KMS-11 (cell line): ENCODE measurements at regions not wholly inside any gene's neighbourhood (a gene's known extent, or its start where the extent isn't known, plus 50 kb on each side); places are given as distances from the start of the nearest gene placed in this dataset.
"Not testable (repeated sequence)": the region's sequence is repeated elsewhere in the genome, so short reads cannot be mapped to it uniquely, and the experiment has no call there.

Source experiments
- H2AFZ ChIP-seq: fragments of 200-600 bp; sonication (generic); 2 replicates; pipeline ENCODE4 v1.6.1; 2016; ENCODE audit warnings: antibody characterized with exemption, mixed run types, low read depth
- H3K27ac ChIP-seq: fragments of 200-600 bp; sonication (generic); 2 replicates; pipeline ENCODE4 v1.6.1; 2016; ENCODE audit warnings: mild to moderate bottlenecking, mixed run types
- H3K27me3 ChIP-seq: fragments of 200-600 bp; sonication (generic); 2 replicates; pipeline ENCODE4 v1.6.1; 2017; ENCODE audit warnings: mild to moderate bottlenecking, low read depth, mixed run types, moderate library complexity; ENCODE audit not compliant: insufficient read depth
- H3K36me3 ChIP-seq: fragments of 200-600 bp; sonication (generic); 2 replicates; pipeline ENCODE4 v1.6.1; 2017; ENCODE audit warnings: mild to moderate bottlenecking, mixed run types; ENCODE audit not compliant: insufficient read depth
- H3K4me1 ChIP-seq: fragments of 200-600 bp; sonication (generic); 2 replicates; pipeline ENCODE4 v1.6.1; 2016; ENCODE audit warnings: mild to moderate bottlenecking, low read depth, mixed run types; ENCODE audit not compliant: poor library complexity, severe bottlenecking
- H3K4me2 ChIP-seq: fragments of 200-600 bp; sonication (generic); 2 replicates; pipeline ENCODE4 v1.7.0; 2016; ENCODE audit warnings: mild to moderate bottlenecking, mixed run types
- H3K4me3 ChIP-seq: fragments of 200-600 bp; sonication (generic); IDR thresholded peaks from 2 replicates; pipeline ENCODE4 v1.6.1; 2017; ENCODE audit warnings: low read depth, low read length, mixed read lengths; ENCODE audit not compliant: insufficient read depth
- H3K79me2 ChIP-seq: fragments of 200-600 bp; sonication (generic); 2 replicates; pipeline ENCODE4 v1.6.1; 2016; ENCODE audit warnings: low read depth, mixed run types; ENCODE audit not compliant: insufficient read depth
- H3K9ac ChIP-seq: fragments of 200-600 bp; sonication (generic); 2 replicates; pipeline ENCODE4 v1.6.1; 2016; ENCODE audit warnings: mild to moderate bottlenecking, mixed run types
- H4K20me1 ChIP-seq: fragments of 200-600 bp; sonication (generic); 2 replicates; pipeline ENCODE4 v1.6.1; 2016; ENCODE audit warnings: mild to moderate bottlenecking, mixed run types; ENCODE audit not compliant: insufficient read depth

DNA sequence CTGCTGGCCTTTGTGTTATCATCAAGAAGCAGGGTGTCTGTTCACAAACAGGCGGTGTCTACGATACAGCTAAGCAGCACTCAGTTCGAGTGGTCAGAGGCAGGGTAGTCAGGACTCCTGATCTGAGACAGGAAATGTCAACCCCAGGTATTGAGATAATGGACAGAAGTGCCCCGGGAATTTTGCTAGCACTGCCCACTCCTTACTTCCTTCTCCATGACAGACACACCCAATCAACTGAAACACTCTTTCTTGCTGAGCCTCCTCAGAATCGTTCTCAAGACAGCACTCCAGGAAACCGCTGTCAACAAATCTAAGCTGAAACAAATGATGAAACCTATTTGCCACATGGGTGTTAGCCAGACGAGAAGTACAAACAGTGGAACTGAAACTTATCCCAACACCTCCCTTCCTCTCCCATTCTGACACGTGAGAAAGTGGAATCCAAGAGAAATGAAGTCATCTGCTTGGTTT, 109.3 kb downstream of the GTF2IRD2B start:
- not testable (repeated sequence) for H3K36me3 ChIP-seq, H3K79me2 ChIP-seq, H3K4me2 ChIP-seq, H3K4me3 ChIP-seq, H4K20me1 ChIP-seq, H2AFZ ChIP-seq, H3K27me3 ChIP-seq, H3K9ac ChIP-seq, H3K4me1 ChIP-seq, H3K27ac ChIP-seq

DNA sequence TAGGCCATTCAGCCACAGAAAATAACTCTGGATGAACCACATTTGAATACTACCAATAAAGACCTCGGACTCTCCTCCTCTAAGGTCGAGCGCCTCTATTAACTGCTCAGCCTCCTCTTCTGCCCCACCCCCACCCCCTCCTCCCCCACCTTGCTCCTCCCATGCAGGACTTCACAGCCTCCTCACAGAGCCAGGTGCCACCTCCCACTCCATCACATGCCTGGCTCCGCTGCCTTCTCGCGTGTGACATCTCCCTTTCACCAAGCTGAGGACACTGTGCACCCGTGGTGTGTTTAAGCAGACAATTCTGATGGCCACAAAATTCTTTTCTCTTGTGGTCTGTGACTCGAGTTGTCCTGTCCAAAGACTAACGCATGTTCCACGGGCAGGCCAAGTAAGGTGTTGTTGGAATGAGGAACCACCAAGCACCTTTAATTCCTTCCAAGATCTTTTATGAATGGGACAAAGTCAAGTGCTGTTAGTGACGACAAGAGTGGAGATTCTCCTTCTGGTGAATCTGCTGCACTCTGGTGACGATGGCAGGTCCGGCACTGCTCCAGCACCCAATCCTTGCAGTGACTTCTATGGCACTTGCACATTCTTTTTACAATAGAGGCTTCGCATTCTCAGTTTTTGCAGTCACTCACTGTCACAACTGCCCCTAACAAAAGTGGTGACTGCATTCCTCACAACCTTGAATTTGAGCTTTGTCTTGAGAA, 113.1 kb downstream of the GTF2IRD2B start:
- H3K4me2 ChIP-seq, H4K20me1 ChIP-seq, H2AFZ ChIP-seq, H3K4me3 ChIP-seq, H3K9ac ChIP-seq, H3K27ac ChIP-seq, H3K4me1 ChIP-seq, H3K79me2 ChIP-seq, H3K27me3 ChIP-seq, H3K36me3 ChIP-seq: not testable (repeated sequence)

- not testable (repeated sequence) for H3K9ac ChIP-seq, H2AFZ ChIP-seq, H4K20me1 ChIP-seq, H3K4me2 ChIP-seq, H3K27me3 ChIP-seq, H3K4me3 ChIP-seq, H3K4me1 ChIP-seq, H3K36me3 ChIP-seq, H3K79me2 ChIP-seq, H3K27ac ChIP-seq
Observed at GRCh38 chr7:75215460-75215859, 123.1 kb downstream of the GTF2IRD2B start.

DNA sequence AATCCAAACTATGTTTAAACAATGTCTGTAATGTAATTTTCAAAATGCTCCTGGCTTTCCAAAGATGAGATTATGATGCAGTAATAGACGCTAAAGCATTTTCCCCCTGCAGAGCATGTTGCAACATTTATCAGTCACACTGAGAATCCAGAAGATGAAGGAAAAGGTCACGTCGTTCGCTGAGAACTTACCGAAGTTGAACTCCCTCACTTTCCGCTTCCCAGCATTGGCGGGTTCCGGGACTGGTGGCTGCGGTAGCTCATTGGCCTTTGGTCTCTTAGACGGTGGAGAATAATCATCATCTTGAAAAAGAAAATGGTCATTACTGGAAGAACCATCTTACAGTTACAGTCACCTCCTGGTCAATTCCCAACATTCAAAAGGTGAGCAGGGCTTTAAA, 124.6 kb downstream of the GTF2IRD2B start:
- not testable (repeated sequence) for H3K27ac ChIP-seq, H3K4me1 ChIP-seq, H3K4me2 ChIP-seq, H4K20me1 ChIP-seq, H3K36me3 ChIP-seq, H3K27me3 ChIP-seq, H3K9ac ChIP-seq, H2AFZ ChIP-seq, H3K4me3 ChIP-seq, H3K79me2 ChIP-seq

DNA sequence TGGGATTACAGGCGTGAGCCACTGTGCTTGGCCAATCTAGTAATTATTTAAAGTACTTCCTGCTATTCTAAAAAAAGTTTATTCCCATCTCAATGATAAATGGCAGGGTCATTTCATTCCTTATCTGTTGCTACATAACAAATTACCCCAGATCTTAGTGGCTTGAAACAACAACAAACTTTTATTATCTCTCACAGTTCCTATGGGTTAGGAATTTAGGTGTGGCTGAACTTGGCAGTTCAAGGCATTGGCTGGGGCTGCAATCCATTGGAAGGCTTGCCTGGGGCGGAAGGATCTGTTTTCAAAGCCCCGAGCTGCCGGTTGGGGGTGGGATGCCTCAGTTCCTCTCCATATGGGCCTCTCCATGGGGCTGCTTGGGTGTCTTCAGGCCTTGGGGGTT, 133.7 kb downstream of the GTF2IRD2B start:
- not testable (repeated sequence) for H3K4me1 ChIP-seq, H3K79me2 ChIP-seq, H3K4me2 ChIP-seq, H4K20me1 ChIP-seq, H3K9ac ChIP-seq, H3K27me3 ChIP-seq, H3K4me3 ChIP-seq, H3K36me3 ChIP-seq, H3K27ac ChIP-seq, H2AFZ ChIP-seq

GRCh38 chr7:75229558-75229957, 137.2 kb downstream of the GTF2IRD2B start:
- not testable (repeated sequence) for H3K79me2 ChIP-seq, H3K4me3 ChIP-seq, H3K4me2 ChIP-seq, H3K4me1 ChIP-seq, H2AFZ ChIP-seq, H4K20me1 ChIP-seq, H3K36me3 ChIP-seq, H3K9ac ChIP-seq, H3K27me3 ChIP-seq, H3K27ac ChIP-seq

DNA sequence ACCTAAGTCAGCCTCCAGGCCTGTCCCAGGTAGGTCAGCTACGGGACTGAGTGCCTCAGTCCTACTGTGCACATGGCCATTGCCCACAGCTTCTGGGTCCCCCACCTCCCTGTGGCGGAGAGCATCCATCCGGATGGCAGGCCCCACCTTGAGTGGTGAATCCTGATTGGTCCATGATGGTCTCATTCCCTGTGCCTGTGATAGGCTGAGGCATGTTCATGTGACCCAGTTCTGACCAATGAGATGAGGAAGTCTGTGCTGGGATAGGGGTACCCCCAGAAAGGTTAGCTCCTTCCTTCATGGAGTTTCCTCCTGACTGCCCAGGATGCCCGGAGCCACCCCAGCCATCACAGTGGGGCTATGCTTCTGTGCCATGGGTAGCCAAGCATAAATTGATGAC, 138.2 kb downstream of the GTF2IRD2B start:
- H3K36me3 ChIP-seq, H3K4me2 ChIP-seq, H3K79me2 ChIP-seq, H3K27me3 ChIP-seq, H4K20me1 ChIP-seq, H3K4me1 ChIP-seq, H3K9ac ChIP-seq, H3K4me3 ChIP-seq, H3K27ac ChIP-seq, H2AFZ ChIP-seq: not testable (repeated sequence)

DNA sequence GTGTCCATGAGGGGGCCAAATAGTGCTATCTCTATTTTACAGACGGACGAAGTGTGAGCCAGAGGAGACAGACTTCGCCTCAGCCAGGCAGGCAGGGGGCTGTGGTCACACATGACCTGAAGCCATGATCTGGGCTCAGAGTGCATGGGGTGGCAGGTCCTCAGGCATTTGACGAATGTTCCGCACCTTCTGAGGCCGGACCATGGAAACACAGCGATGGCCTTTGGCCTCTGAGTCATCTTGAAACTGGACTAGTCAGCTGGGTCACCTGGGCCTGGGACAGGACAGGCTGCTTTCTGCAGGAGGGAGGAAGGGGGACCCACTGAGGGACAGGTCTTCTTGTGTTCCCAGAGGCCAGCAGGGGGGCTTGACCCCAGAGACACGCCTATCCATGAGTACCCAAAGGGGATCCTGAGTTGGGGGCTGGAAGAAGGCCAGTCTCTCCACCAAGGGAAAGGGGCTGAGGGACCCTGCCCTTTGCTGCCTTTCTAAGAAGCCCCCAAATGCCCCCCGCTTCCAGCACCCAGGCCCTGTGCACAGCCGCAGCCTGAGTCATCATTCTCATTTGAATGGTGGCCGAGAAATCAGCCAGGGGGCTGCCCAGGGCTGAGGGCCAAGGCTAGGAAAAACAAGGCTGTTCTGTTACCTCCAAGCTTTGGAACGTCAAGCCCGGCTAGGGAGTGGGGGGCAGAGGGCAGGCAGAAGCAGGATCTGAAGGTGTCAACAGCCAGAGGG, 142.9 kb downstream of the GTF2IRD2B start:
- H4K20me1 ChIP-seq, H3K9ac ChIP-seq, H3K4me1 ChIP-seq, H3K27ac ChIP-seq, H3K79me2 ChIP-seq, H3K4me2 ChIP-seq, H2AFZ ChIP-seq, H3K36me3 ChIP-seq, H3K4me3 ChIP-seq, H3K27me3 ChIP-seq: not testable (repeated sequence)

- not testable (repeated sequence) for H4K20me1 ChIP-seq, H3K4me2 ChIP-seq, H3K79me2 ChIP-seq, H3K36me3 ChIP-seq, H3K27me3 ChIP-seq, H3K27ac ChIP-seq, H3K4me1 ChIP-seq, H2AFZ ChIP-seq, H3K9ac ChIP-seq, H3K4me3 ChIP-seq
Observed at GRCh38 chr7:75235827-75236167, 143.4 kb downstream of the GTF2IRD2B start.

- H3K36me3 ChIP-seq: not testable (repeated sequence)
Observed at GRCh38 chr7:75237255-75238187, 145.1 kb downstream of the GTF2IRD2B start.

More at GRCh38 chr7:75237255-75238187, 145.1 kb downstream of the GTF2IRD2B start:
- not testable (repeated sequence) for H3K27me3 ChIP-seq, H3K27ac ChIP-seq, H3K4me1 ChIP-seq, H2AFZ ChIP-seq, H3K4me3 ChIP-seq, H4K20me1 ChIP-seq, H3K9ac ChIP-seq, H3K4me2 ChIP-seq, H3K79me2 ChIP-seq
